HEK293T (cell line): ENCODE measurements at regions not wholly inside any gene's neighbourhood (a gene's known extent, or its start where the extent isn't known, plus 50 kb on each side); places are given as distances from the start of the nearest gene placed in this dataset.

Source experiments
- CTCF ChIA-PET: fragments of 350-600 bp; formaldehyde crosslinking; extraction: SDS; loops from one replicate; lab custom pipeline; 2021; ENCODE audit warnings: antibody characterized with exemption, inconsistent platforms; lab: Yijun Ruan, JAX
- POLR2A ChIA-PET: fragments of 350-600 bp; formaldehyde crosslinking; extraction: SDS; loops from one replicate; lab custom pipeline; 2020; ENCODE audit warnings: antibody characterized with exemption, inconsistent platforms; lab: Yijun Ruan, JAX
- DNase-seq: peaks from one replicate; pipeline ENCODE4 v3.0.0; 2012; ENCODE audit warnings: mixed read lengths; ENCODE audit errors: extremely low spot score
- ARNT ChIP-seq: fragments of 450-650 bp; IDR thresholded peaks from 2 replicates; pipeline ENCODE4 v1.6.1; 2017; ENCODE audit warnings: mild to moderate bottlenecking
- BHLHE40 ChIP-seq: fragments of 450-650 bp; IDR thresholded peaks from 2 replicates; pipeline ENCODE4 v1.6.1; 2016; ENCODE audit warnings: mild to moderate bottlenecking, moderate library complexity, borderline replicate concordance
- CTBP1 ChIP-seq: fragments of 450-650 bp; IDR thresholded peaks from 2 replicates; pipeline ENCODE4 v1.6.1; 2016; ENCODE audit warnings: borderline replicate concordance
- ELF4 ChIP-seq: fragments of 450-650 bp; IDR thresholded peaks from 2 replicates; pipeline ENCODE4 v1.6.1; 2017; ENCODE audit warnings: antibody characterized with exemption
- FOXA1 ChIP-seq: fragments of 450-650 bp; IDR thresholded peaks from 2 replicates; pipeline ENCODE4 v1.6.1; 2016; ENCODE audit warnings: mild to moderate bottlenecking
- FOXK2 ChIP-seq: fragments of 450-650 bp; IDR thresholded peaks from 2 replicates; pipeline ENCODE4 v1.6.1; 2016; ENCODE audit warnings: mild to moderate bottlenecking
- FOXM1 ChIP-seq: fragments of 450-650 bp; IDR thresholded peaks from 2 replicates; pipeline ENCODE4 v1.6.1; 2017; ENCODE audit warnings: mild to moderate bottlenecking, borderline replicate concordance
- HDGF ChIP-seq: fragments of 450-650 bp; IDR thresholded peaks from 2 replicates; pipeline ENCODE4 v1.6.1; 2017; ENCODE audit warnings: antibody characterized with exemption, borderline replicate concordance
- L3MBTL2 ChIP-seq: fragments of 450-650 bp; conservative IDR thresholded peaks from 2 replicates; pipeline ENCODE4 v1.6.1; 2016; ENCODE audit warnings: mild to moderate bottlenecking
- LEF1 ChIP-seq: fragments of 450-650 bp; IDR thresholded peaks from 2 replicates; pipeline ENCODE4 v1.6.1; 2017; ENCODE audit warnings: mild to moderate bottlenecking, borderline replicate concordance
- NFRKB ChIP-seq: fragments of 450-650 bp; IDR thresholded peaks from 2 replicates; pipeline ENCODE4 v1.6.1; 2016; ENCODE audit warnings: mild to moderate bottlenecking, moderate library complexity
- SP1 ChIP-seq: fragments of 450-650 bp; IDR thresholded peaks from 2 replicates; pipeline ENCODE4 v1.6.1; 2017
- SUZ12 ChIP-seq: fragments of 450-650 bp; IDR thresholded peaks from 2 replicates; pipeline ENCODE4 v1.6.1; 2016; ENCODE audit warnings: mild to moderate bottlenecking
- TARDBP ChIP-seq: fragments of 450-650 bp; IDR thresholded peaks from 2 replicates; pipeline ENCODE4 v1.6.1; 2016
- ZNF384 ChIP-seq: fragments of 450-650 bp; IDR thresholded peaks from 2 replicates; pipeline ENCODE4 v1.6.1; 2016
- TF ChIP-seq, protein P1 (sequence below): fragments of 450-650 bp; IDR thresholded peaks from 2 replicates; pipeline ENCODE4 v1.6.1; 2016

DNA sequence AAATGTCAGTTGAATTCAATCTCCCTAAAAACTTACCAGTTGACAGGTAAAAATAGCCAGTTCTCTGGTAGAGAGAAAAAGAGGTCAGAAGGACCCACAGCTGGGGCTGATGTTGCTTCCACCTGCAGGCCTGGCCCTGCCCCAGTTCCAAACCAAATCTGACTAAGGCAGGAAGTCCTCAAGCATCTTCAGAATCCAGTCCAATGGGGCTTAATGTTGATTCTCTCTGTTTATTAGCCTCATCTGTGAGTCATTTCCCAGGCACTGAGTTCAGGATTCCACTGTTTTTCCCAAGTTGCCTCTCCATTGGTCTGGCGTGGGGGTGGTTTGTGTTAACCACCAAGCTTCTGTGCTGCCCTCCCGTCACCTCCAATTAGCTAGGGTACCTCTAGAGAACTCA is 601.8 kb downstream of the INSC start:
- no peak for DNase-seq
- TF ChIP-seq ZNF384 (no peak), ELF4 (no peak), NFRKB (no peak), FOXM1 (no peak), CTBP1 (no peak), TARDBP (no peak), ARNT (no peak), LEF1 (no peak), SP1 (no peak), HDGF (no peak), FOXA1 (no peak), FOXK2 (no peak), BHLHE40 (no peak), SUZ12 (no peak), L3MBTL2 (no peak)
- TF ChIP-seq, protein P1, sequence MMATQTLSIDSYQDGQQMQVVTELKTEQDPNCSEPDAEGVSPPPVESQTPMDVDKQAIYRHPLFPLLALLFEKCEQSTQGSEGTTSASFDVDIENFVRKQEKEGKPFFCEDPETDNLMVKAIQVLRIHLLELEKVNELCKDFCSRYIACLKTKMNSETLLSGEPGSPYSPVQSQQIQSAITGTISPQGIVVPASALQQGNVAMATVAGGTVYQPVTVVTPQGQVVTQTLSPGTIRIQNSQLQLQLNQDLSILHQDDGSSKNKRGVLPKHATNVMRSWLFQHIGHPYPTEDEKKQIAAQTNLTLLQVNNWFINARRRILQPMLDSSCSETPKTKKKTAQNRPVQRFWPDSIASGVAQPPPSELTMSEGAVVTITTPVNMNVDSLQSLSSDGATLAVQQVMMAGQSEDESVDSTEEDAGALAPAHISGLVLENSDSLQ: no peak
- POLR2A ChIA-PET: no interaction called here
- CTCF ChIA-PET: no interaction called here

DNA sequence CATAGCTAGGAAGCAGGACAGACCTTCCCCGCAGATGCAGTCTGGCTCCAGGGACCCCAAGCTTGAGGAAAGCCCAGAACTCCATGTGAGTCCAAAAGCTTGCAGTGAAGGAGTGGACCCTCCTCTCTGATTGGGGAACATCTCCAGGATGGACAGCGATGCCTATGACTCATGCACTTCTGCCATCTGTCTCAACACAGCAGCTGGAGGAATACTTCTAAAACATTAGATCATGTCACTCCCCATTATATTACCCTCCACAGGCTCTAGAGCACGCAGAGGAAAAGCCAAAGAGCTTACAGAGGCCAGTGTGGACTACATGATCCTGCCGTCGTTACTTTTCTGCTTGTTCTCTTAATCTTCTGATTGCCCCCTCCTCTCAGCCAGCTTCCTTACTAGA is 605.7 kb downstream of the INSC start:
- ChIA-PET POLR2A (no interaction called here), CTCF (no interaction called here)
- TF ChIP-seq ZNF384: no peak
- TF ChIP-seq LEF1: no peak
- TF ChIP-seq FOXA1: no peak
- TF ChIP-seq NFRKB: no peak
- TF ChIP-seq BHLHE40: no peak
- no peak for TF ChIP-seq FOXK2
- DNase-seq: no peak

DNA sequence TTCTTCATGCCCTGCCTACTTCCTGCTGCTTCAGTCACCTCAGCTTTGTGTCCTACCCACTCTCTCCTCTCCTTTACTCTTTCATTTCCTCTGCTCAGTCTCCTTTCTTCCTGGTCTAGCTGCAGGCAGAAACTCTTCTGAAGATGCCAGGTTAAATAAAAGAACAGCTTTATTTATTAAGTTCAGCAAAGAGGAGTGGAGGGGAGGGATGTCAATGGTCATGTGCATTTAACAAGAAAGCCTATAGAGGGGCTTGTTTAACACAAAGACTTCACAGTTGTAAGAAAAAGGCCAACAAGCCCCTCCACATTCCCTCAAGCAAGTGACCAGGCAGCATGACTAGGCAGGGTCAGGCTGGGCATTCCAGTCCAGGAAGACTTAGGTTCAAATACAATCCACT is 609.2 kb downstream of the INSC start:
- TF ChIP-seq TARDBP (no peak), ZNF384 (no peak), FOXK2 (no peak), NFRKB (no peak), SP1 (no peak), HDGF (no peak), BHLHE40 (no peak), FOXA1 (no peak), L3MBTL2 (no peak), LEF1 (no peak), SUZ12 (no peak), ELF4 (no peak), CTBP1 (no peak), FOXM1 (no peak), ARNT (no peak)
- TF ChIP-seq, protein P1: no peak
- no peak for DNase-seq
- ChIA-PET POLR2A (no interaction called here), CTCF (no interaction called here)

DNA sequence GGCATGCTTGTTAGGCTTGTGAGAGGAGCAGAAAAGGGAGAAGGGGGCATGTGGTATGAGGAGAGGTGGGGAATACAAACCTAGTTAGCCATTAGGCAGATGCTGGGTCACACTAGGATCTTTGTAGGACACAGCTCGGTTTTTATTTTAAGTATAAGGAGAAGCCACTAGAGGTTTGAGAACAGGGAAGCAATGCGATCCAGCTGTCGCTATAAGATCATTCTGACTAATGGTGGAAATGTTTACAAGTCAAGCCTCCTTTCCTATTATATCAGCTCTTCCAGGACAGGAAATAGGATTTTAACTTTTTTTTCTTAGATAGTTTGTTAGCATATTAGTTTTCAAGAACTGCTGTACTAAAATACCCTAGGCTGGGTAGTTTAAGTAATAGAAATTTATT is 609.9 kb downstream of the INSC start:
- TF ChIP-seq FOXM1: no peak
- no peak for TF ChIP-seq SUZ12
- TF ChIP-seq, protein P1: no peak
- no peak for TF ChIP-seq TARDBP
- TF ChIP-seq CTBP1: no peak
- no peak for TF ChIP-seq BHLHE40
- TF ChIP-seq FOXK2: no peak
- no peak for TF ChIP-seq SP1
- TF ChIP-seq NFRKB: no peak
- TF ChIP-seq HDGF: no peak
- no peak for TF ChIP-seq FOXA1
- no peak for TF ChIP-seq ELF4
- no peak for TF ChIP-seq LEF1
- no peak for TF ChIP-seq ZNF384
- no peak for TF ChIP-seq L3MBTL2
- TF ChIP-seq ARNT: no peak
- POLR2A ChIA-PET: no interaction called here
- CTCF ChIA-PET: no interaction called here
- no peak for DNase-seq

DNA sequence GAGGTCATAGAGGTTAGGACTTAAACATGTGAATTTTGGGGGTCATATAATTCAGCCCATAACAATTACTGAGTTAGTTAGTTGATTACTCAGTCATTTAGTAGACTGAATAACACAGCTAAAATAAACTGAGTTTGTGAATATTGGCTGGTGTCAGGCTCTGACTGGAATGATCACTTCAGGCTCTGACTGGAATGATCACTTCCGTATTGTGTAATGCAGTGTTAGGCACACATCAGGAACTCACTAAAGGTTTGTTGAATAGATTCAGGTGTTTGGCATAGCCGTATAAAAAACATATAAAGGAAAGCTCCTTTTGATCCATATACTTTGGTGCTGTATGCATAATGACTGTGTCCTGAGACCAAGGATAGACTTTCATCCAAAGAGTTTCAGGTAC is 610.5 kb downstream of the INSC start:
- TF ChIP-seq BHLHE40 (no peak), SP1 (no peak), ARNT (no peak), HDGF (no peak), NFRKB (no peak), ZNF384 (no peak), FOXK2 (no peak), L3MBTL2 (no peak), FOXM1 (no peak), ELF4 (no peak), LEF1 (no peak)
- TF ChIP-seq, protein P1: no peak
- no peak for DNase-seq
- POLR2A ChIA-PET: no interaction called here
- CTCF ChIA-PET: no interaction called here

DNA sequence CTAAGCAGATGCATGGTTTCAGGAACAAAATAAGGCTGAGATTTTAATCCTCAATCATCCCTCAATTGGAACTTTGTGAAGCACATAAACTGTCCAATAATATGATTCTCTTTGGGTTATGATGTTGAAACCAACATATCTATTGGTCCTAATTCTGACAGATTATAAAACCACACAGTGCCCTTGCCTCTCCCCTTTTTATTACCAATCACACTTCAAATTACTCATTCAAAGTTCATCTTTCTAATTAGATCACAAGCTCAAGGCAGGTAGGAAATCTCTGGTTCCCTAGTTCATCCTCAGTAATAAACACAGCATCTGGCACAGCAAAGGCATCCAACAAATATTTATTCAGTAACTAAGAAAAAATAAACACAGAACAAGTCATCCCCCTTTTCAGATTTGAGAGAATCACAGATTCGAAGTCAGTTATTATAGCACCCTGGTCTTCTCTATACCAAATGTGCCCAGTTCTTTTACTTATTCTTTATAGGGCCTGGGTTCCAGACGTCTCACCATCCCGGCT is 611.6 kb downstream of the INSC start:
- ChIA-PET POLR2A (no interaction called here), CTCF (no interaction called here)
- TF ChIP-seq L3MBTL2: no peak
- TF ChIP-seq TARDBP: no peak
- no peak for TF ChIP-seq NFRKB
- TF ChIP-seq ZNF384: no peak
- TF ChIP-seq LEF1: no peak
- no peak for TF ChIP-seq ELF4
- TF ChIP-seq, protein P1: no peak
- no peak for DNase-seq
